ENCODE measurements at regions not wholly inside any gene's neighbourhood (a gene's known extent, or its start where the extent isn't known, plus 50 kb on each side); places are given as distances from the start of the nearest gene placed in this dataset.

- DNase-seq, result no peak
- no peak overlapping the region for H3K27ac Mint-ChIP-seq
- WGBS (ENCODE audit: insufficient coverage), result 98% methylated on average over 6 of the region's 7 CpGs
These were observed 223.8 kb upstream of the KLF6 start for GRCh38 chr10:4008676-4009382.

GRCh38 chr10:4007771-4008170 is 222.8 kb upstream of the KLF6 start:
- no peak for DNase-seq
- H3K36me3 ChIP-seq (ENCODE audit: control insufficient read depth, insufficient read depth, low read length), result no peaks in the 10 kb centered on the region
- Mint-ChIP-seq H3K9me3 (no peaks in the 10 kb centered on the region), H3K27ac (no peak overlapping the region), H3K4me1 (peaks cover 0 to 3% of the 10 kb centered on the region in 2 donors), H3K27me3 (ENCODE audit: low read depth in 2 of 2) (peaks cover 0 to 2% of the 10 kb centered on the region in 2 donors), H3K36me3 (no peaks in the 10 kb centered on the region), H3K4me3 (no peak overlapping the region)
- intact Hi-C loops (cut with micrococcal nuclease), result no loop called here
- H3K27me3 ChIP-seq (ENCODE audit: control insufficient read depth, insufficient read depth, low read length), result no peaks in the 10 kb centered on the region
- no peak overlapping the region for H3K27ac ChIP-seq (ENCODE audit: low read length)
- 89% methylated on average over 4 of the region's 4 CpGs for WGBS (ENCODE audit: insufficient coverage)
- H3K4me1 ChIP-seq (ENCODE audit: control insufficient read depth, insufficient read depth, low read length), result no peaks in the 10 kb centered on the region
- H3K9me3 ChIP-seq (ENCODE audit: control insufficient read depth, insufficient read depth, low read length), result no peaks in the 10 kb centered on the region
- no peak overlapping the region for H3K4me3 ChIP-seq (ENCODE audit: low read length)
- no peak for ATAC-seq
- no peak for TF ChIP-seq CTCF (IDR thresholded peaks at IDR 0.05)

More at GRCh38 chr10:4008676-4009382, 223.8 kb upstream of the KLF6 start:
- no peak for ATAC-seq
- Histone ChIP-seq H3K27me3 (ENCODE audit: control insufficient read depth, insufficient read depth, low read length) (no peaks in the 10 kb centered on the region), H3K4me1 (ENCODE audit: control insufficient read depth, insufficient read depth, low read length) (peaks cover 7% of the 10 kb centered on the region), H3K36me3 (ENCODE audit: control insufficient read depth, insufficient read depth, low read length) (no peaks in the 10 kb centered on the region), H3K9me3 (ENCODE audit: control insufficient read depth, insufficient read depth, low read length) (no peaks in the 10 kb centered on the region), H3K27ac (ENCODE audit: low read length) (no peak overlapping the region), H3K4me3 (ENCODE audit: low read length) (no peak overlapping the region)
- no peak for TF ChIP-seq CTCF (IDR thresholded peaks at IDR 0.05)
- Mint-ChIP-seq H3K4me1 (peaks cover 5 to 12% of the 10 kb centered on the region in 2 donors), H3K36me3 (no peaks in the 10 kb centered on the region), H3K27me3 (ENCODE audit: low read depth in 2 of 2) (peaks cover 0 to 2% of the 10 kb centered on the region in 2 donors), H3K4me3 (no peak overlapping the region), H3K9me3 (no peaks in the 10 kb centered on the region)
- intact Hi-C loops (cut with micrococcal nuclease), result no loop called here

- no peaks in the 10 kb centered on the region for H3K27me3 ChIP-seq (ENCODE audit: control insufficient read depth, insufficient read depth, low read length)
- H3K9me3 ChIP-seq (ENCODE audit: control insufficient read depth, insufficient read depth, low read length), result no peaks in the 10 kb centered on the region
- no peaks in the 10 kb centered on the region for H3K4me1 Mint-ChIP-seq
- no peak overlapping the region for H3K4me3 Mint-ChIP-seq
- no peaks in the 10 kb centered on the region for H3K4me1 ChIP-seq (ENCODE audit: control insufficient read depth, insufficient read depth, low read length)
- DNase-seq (no peak), ATAC-seq (no peak)
- no peaks in the 10 kb centered on the region for H3K9me3 Mint-ChIP-seq
- H3K36me3 Mint-ChIP-seq, result no peaks in the 10 kb centered on the region
- TF ChIP-seq CTCF (IDR thresholded peaks at IDR 0.05), result no peak
- 96% methylated on average over 7 of the region's 7 CpGs for WGBS (ENCODE audit: insufficient coverage)
- H3K27ac Mint-ChIP-seq, result no peak overlapping the region
- H3K4me3 ChIP-seq (ENCODE audit: low read length), result no peak overlapping the region
- H3K27me3 Mint-ChIP-seq (ENCODE audit: low read depth in 2 of 2), result peaks cover 0 to 2% of the 10 kb centered on the region in 2 donors
- no peak overlapping the region for H3K27ac ChIP-seq (ENCODE audit: low read length)
- H3K36me3 ChIP-seq (ENCODE audit: control insufficient read depth, insufficient read depth, low read length), result no peaks in the 10 kb centered on the region
- intact Hi-C loops (cut with micrococcal nuclease), result no loop called here
These were observed 221.8 kb upstream of the KLF6 start for GRCh38 chr10:4006858-4007257.

- Mint-ChIP-seq H3K4me3 (no peak overlapping the region), H3K27ac (no peak overlapping the region), H3K36me3 (no peaks in the 10 kb centered on the region), H3K27me3 (ENCODE audit: low read depth in 2 of 2) (peaks cover 2 to 5% of the 10 kb centered on the region in 2 donors), H3K9me3 (no peaks in the 10 kb centered on the region), H3K4me1 (no peaks in the 10 kb centered on the region)
- H3K27me3 ChIP-seq (ENCODE audit: control insufficient read depth, insufficient read depth, low read length), result no peaks in the 10 kb centered on the region
- ATAC-seq (no peak), DNase-seq (no peak)
- WGBS (ENCODE audit: insufficient coverage), result 37% methylated on average over 8 of the region's 8 CpGs
- H3K36me3 ChIP-seq (ENCODE audit: control insufficient read depth, insufficient read depth, low read length), result no peaks in the 10 kb centered on the region
- no peak for TF ChIP-seq CTCF (IDR thresholded peaks at IDR 0.05)
- H3K9me3 ChIP-seq (ENCODE audit: control insufficient read depth, insufficient read depth, low read length), result no peaks in the 10 kb centered on the region
- no peak overlapping the region for H3K4me3 ChIP-seq (ENCODE audit: low read length)
- intact Hi-C loops (cut with micrococcal nuclease), result no loop called here
- H3K4me1 ChIP-seq (ENCODE audit: control insufficient read depth, insufficient read depth, low read length), result no peaks in the 10 kb centered on the region
- H3K27ac ChIP-seq (ENCODE audit: low read length), result no peak overlapping the region
These were observed 221.0 kb upstream of the KLF6 start for GRCh38 chr10:4006051-4006450.

Measured in natural killer cell (primary cell).